ENCODE measurements at regions not wholly inside any gene's neighbourhood (a gene's known extent, or its start where the extent isn't known, plus 50 kb on each side); places are given as distances from the start of the nearest gene placed in this dataset.

DNA sequence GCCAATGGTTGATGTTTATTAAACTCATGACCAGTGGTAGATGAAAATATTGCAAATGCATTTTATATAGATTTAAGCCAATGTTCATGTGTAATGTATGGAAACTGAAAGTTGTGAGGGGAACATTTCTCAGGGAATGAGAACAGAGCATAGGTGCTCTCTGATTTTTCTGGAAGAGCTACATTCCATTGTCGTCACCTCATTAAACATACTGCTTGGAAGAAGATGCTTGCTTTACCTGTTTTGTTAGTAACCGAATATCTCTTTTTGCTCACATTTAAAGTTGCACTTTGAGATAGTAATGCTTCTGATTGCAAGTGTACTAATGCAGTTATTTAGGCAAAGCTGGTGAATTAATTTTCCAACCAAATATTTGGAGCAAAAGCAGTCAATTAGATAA lies 93.8 kb upstream of the CLCN4 start:
- peaks cover 13% of the 10 kb centered on the region for H3K36me3 Mint-ChIP-seq (ENCODE audit: low read depth)
- ATAC-seq = no peak

More for the DNA sequence above, 93.8 kb upstream of the CLCN4 start:
- Mint-ChIP-seq H3K27me3 (ENCODE audit: insufficient read depth, low read depth, poor library complexity) (peaks cover 11% of the 10 kb centered on the region), H3K9me3 (no peaks in the 10 kb centered on the region), H3K4me1 (peaks cover 41% of the 10 kb centered on the region), H3K27ac (no peak overlapping the region), H3K4me3 (no peak overlapping the region)
- Histone ChIP-seq H3K4me3 (no peak overlapping the region), H4K20me1 (replicated peaks; ENCODE audit: insufficient read depth) (no peaks in the 10 kb centered on the region), H3K27me3 (ENCODE audit: insufficient read depth) (no peaks in the 10 kb centered on the region), H3K4me2 (no peak overlapping the region), H2AFZ (no peak overlapping the region), H3K36me3 (ENCODE audit: insufficient read depth) (no peaks in the 10 kb centered on the region), H3K4me1 (ENCODE audit: insufficient read depth) (peaks cover 10% of the 10 kb centered on the region), H3K79me2 (replicated peaks; ENCODE audit: insufficient read depth) (peaks cover 24% of the 10 kb centered on the region), H3K27ac (ENCODE audit: low read depth) (no peak overlapping the region), H3K9me2 (ENCODE audit: insufficient read depth) (no peaks in the 10 kb centered on the region), H3F3A (replicated peaks; ENCODE audit: low read depth) (no peaks in the 10 kb centered on the region)
- no peak for TF ChIP-seq CREB1 (CRISPR knock-in tag; IDR thresholded peaks at IDR 0.05; ENCODE audit: low read depth)
- TF ChIP-seq, protein P1, sequence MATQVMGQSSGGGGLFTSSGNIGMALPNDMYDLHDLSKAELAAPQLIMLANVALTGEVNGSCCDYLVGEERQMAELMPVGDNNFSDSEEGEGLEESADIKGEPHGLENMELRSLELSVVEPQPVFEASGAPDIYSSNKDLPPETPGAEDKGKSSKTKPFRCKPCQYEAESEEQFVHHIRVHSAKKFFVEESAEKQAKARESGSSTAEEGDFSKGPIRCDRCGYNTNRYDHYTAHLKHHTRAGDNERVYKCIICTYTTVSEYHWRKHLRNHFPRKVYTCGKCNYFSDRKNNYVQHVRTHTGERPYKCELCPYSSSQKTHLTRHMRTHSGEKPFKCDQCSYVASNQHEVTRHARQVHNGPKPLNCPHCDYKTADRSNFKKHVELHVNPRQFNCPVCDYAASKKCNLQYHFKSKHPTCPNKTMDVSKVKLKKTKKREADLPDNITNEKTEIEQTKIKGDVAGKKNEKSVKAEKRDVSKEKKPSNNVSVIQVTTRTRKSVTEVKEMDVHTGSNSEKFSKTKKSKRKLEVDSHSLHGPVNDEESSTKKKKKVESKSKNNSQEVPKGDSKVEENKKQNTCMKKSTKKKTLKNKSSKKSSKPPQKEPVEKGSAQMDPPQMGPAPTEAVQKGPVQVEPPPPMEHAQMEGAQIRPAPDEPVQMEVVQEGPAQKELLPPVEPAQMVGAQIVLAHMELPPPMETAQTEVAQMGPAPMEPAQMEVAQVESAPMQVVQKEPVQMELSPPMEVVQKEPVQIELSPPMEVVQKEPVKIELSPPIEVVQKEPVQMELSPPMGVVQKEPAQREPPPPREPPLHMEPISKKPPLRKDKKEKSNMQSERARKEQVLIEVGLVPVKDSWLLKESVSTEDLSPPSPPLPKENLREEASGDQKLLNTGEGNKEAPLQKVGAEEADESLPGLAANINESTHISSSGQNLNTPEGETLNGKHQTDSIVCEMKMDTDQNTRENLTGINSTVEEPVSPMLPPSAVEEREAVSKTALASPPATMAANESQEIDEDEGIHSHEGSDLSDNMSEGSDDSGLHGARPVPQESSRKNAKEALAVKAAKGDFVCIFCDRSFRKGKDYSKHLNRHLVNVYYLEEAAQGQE (IDR thresholded peaks at IDR 0.05; ENCODE audit: unreplicated experiment) = no peak
- TF ChIP-seq, protein P2, sequence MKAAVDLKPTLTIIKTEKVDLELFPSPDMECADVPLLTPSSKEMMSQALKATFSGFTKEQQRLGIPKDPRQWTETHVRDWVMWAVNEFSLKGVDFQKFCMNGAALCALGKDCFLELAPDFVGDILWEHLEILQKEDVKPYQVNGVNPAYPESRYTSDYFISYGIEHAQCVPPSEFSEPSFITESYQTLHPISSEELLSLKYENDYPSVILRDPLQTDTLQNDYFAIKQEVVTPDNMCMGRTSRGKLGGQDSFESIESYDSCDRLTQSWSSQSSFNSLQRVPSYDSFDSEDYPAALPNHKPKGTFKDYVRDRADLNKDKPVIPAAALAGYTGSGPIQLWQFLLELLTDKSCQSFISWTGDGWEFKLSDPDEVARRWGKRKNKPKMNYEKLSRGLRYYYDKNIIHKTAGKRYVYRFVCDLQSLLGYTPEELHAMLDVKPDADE (IDR thresholded peaks at IDR 0.05) = no peak
- no peak for TF ChIP-seq JUNB (IDR thresholded peaks at IDR 0.05; ENCODE audit: unreplicated experiment)
- TF ChIP-seq POLR2AphosphoS5 (IDR thresholded peaks at IDR 0.05; ENCODE audit: low read depth) = no peak
- TF ChIP-seq STAT1 (IDR thresholded peaks at IDR 0.05; ENCODE audit: unreplicated experiment) = no peak
- TF ChIP-seq, protein P3, sequence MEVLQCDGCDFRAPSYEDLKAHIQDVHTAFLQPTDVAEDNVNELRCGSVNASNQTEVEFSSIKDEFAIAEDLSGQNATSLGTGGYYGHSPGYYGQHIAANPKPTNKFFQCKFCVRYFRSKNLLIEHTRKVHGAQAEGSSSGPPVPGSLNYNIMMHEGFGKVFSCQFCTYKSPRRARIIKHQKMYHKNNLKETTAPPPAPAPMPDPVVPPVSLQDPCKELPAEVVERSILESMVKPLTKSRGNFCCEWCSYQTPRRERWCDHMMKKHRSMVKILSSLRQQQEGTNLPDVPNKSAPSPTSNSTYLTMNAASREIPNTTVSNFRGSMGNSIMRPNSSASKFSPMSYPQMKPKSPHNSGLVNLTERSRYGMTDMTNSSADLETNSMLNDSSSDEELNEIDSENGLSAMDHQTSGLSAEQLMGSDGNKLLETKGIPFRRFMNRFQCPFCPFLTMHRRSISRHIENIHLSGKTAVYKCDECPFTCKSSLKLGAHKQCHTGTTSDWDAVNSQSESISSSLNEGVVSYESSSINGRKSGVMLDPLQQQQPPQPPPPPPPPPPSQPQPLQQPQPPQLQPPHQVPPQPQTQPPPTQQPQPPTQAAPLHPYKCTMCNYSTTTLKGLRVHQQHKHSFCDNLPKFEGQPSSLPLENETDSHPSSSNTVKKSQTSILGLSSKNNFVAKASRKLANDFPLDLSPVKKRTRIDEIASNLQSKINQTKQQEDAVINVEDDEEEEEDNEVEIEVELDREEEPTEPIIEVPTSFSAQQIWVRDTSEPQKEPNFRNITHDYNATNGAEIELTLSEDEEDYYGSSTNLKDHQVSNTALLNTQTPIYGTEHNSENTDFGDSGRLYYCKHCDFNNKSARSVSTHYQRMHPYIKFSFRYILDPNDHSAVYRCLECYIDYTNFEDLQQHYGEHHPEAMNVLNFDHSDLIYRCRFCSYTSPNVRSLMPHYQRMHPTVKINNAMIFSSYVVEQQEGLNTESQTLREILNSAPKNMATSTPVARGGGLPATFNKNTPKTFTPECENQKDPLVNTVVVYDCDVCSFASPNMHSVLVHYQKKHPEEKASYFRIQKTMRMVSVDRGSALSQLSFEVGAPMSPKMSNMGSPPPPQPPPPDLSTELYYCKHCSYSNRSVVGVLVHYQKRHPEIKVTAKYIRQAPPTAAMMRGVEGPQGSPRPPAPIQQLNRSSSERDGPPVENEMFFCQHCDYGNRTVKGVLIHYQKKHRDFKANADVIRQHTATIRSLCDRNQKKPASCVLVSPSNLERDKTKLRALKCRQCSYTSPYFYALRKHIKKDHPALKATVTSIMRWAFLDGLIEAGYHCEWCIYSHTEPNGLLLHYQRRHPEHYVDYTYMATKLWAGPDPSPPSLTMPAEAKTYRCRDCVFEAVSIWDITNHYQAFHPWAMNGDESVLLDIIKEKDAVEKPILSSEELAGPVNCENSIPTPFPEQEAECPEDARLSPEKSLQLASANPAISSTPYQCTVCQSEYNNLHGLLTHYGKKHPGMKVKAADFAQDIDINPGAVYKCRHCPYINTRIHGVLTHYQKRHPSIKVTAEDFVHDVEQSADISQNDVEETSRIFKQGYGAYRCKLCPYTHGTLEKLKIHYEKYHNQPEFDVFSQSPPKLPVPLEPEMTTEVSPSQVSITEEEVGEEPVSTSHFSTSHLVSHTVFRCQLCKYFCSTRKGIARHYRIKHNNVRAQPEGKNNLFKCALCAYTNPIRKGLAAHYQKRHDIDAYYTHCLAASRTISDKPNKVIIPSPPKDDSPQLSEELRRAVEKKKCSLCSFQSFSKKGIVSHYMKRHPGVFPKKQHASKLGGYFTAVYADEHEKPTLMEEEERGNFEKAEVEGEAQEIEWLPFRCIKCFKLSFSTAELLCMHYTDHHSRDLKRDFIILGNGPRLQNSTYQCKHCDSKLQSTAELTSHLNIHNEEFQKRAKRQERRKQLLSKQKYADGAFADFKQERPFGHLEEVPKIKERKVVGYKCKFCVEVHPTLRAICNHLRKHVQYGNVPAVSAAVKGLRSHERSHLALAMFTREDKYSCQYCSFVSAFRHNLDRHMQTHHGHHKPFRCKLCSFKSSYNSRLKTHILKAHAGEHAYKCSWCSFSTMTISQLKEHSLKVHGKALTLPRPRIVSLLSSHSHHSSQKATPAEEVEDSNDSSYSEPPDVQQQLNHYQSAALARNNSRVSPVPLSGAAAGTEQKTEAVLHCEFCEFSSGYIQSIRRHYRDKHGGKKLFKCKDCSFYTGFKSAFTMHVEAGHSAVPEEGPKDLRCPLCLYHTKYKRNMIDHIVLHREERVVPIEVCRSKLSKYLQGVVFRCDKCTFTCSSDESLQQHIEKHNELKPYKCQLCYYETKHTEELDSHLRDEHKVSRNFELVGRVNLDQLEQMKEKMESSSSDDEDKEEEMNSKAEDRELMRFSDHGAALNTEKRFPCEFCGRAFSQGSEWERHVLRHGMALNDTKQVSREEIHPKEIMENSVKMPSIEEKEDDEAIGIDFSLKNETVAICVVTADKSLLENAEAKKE (CRISPR knock-in tag; IDR thresholded peaks at IDR 0.05) = no peak
- TF ChIP-seq ZNF331 (CRISPR knock-in tag; IDR thresholded peaks at IDR 0.05; ENCODE audit: low read depth) = no peak
- TF ChIP-seq ZNF114 (CRISPR knock-in tag; IDR thresholded peaks at IDR 0.05) = no peak
- no peak for TF ChIP-seq EZH2 (IDR thresholded peaks at IDR 0.05; ENCODE audit: low read depth, unreplicated experiment)
- TF ChIP-seq, protein P4, sequence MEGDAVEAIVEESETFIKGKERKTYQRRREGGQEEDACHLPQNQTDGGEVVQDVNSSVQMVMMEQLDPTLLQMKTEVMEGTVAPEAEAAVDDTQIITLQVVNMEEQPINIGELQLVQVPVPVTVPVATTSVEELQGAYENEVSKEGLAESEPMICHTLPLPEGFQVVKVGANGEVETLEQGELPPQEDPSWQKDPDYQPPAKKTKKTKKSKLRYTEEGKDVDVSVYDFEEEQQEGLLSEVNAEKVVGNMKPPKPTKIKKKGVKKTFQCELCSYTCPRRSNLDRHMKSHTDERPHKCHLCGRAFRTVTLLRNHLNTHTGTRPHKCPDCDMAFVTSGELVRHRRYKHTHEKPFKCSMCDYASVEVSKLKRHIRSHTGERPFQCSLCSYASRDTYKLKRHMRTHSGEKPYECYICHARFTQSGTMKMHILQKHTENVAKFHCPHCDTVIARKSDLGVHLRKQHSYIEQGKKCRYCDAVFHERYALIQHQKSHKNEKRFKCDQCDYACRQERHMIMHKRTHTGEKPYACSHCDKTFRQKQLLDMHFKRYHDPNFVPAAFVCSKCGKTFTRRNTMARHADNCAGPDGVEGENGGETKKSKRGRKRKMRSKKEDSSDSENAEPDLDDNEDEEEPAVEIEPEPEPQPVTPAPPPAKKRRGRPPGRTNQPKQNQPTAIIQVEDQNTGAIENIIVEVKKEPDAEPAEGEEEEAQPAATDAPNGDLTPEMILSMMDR (conservative IDR thresholded peaks at IDR 0.05; ENCODE audit: low read depth in 2 of 2) = no peak
- TF ChIP-seq NANOG (IDR thresholded peaks at IDR 0.05; ENCODE audit: borderline replicate concordance) = no peak
- no peak for TF ChIP-seq EZH2phosphoT487 (IDR thresholded peaks at IDR 0.05; ENCODE audit: unreplicated experiment)
- DNase-seq (ENCODE audit: low spot score) = no peak

Data from GM23338 (cell line).